ENCODE measurements at regions not wholly inside any gene's neighbourhood (a gene's known extent, or its start where the extent isn't known, plus 50 kb on each side); places are given as distances from the start of the nearest gene placed in this dataset.

GRCh38 chr1:118271883-118272282 is 86.9 kb upstream of the SPAG17 start:
- Histone ChIP-seq H3K4me1 (no peaks in the 10 kb centered on the region), H3K27ac (no peak overlapping the region), H3K9me3 (no peaks in the 10 kb centered on the region), H3K27me3 (no peaks in the 10 kb centered on the region), H3K36me3 (no peaks in the 10 kb centered on the region), H3K4me3 (no peak overlapping the region)
- intact Hi-C loops (cut with DNase I; ENCODE audit: low total_unique reads) (no loop called here), in situ Hi-C loops (cut with MboI; ENCODE audit: low pct_ligation_motif_present in 1 of 4, low pct_unique_long_range_greater_than_20kb in 1 of 4, low sequenced_read_pairs in 3 of 4) (no loop called here)
- TF ChIP-seq EP300 (IDR thresholded peaks at IDR 0.05; ENCODE audit: low read depth), result no peak
- TF ChIP-seq POLR2A (IDR thresholded peaks at IDR 0.05), result no peak
- TF ChIP-seq POLR2AphosphoS5 (IDR thresholded peaks at IDR 0.05), result no peak
- TF ChIP-seq CTCF (IDR thresholded peaks at IDR 0.05), result no peak
- WGBS, 2 donors (ENCODE audit: low coverage in 1 of 2), result 80 to 100% methylated on average over 1 to 3 of the region's 3 CpGs
- DNase-seq, result no peak

GRCh38 chr1:118269598-118269997 is 84.6 kb upstream of the SPAG17 start:
- Histone ChIP-seq H3K4me1 (no peaks in the 10 kb centered on the region), H3K4me3 (no peak overlapping the region), H3K9me3 (no peaks in the 10 kb centered on the region), H3K36me3 (no peaks in the 10 kb centered on the region), H3K27me3 (no peaks in the 10 kb centered on the region), H3K27ac (no peak overlapping the region)
- intact Hi-C loops (cut with DNase I; ENCODE audit: low total_unique reads), result no loop called here
- DNase-seq, result no peak
- in situ Hi-C loops (cut with MboI; ENCODE audit: low pct_ligation_motif_present in 1 of 4, low pct_unique_long_range_greater_than_20kb in 1 of 4, low sequenced_read_pairs in 3 of 4), result no loop called here
- TF ChIP-seq EP300 (IDR thresholded peaks at IDR 0.05; ENCODE audit: low read depth), result no peak
- no peak for TF ChIP-seq POLR2AphosphoS5 (IDR thresholded peaks at IDR 0.05)
- TF ChIP-seq CTCF (IDR thresholded peaks at IDR 0.05), result no peak
- no peak for TF ChIP-seq POLR2A (IDR thresholded peaks at IDR 0.05)
- 33 to 67% methylated on average over 1 to 2 of the region's 2 CpGs for WGBS, 2 donors (ENCODE audit: low coverage in 1 of 2)

- no peaks in the 10 kb centered on the region for H3K27me3 ChIP-seq
- H3K36me3 ChIP-seq, result no peaks in the 10 kb centered on the region
- intact Hi-C loops (cut with DNase I; ENCODE audit: low total_unique reads), result no loop called here
- H3K9me3 ChIP-seq, result no peaks in the 10 kb centered on the region
- no peak overlapping the region for H3K4me3 ChIP-seq
- in situ Hi-C loops (cut with MboI; ENCODE audit: low pct_ligation_motif_present in 1 of 4, low pct_unique_long_range_greater_than_20kb in 1 of 4, low sequenced_read_pairs in 3 of 4), result no loop called here
- 82 to 84% methylated on average over 3 of the region's 3 CpGs for WGBS, 2 donors (ENCODE audit: low coverage in 1 of 2)
- no peak overlapping the region for H3K27ac ChIP-seq
- no peak for DNase-seq
- TF ChIP-seq POLR2A (IDR thresholded peaks at IDR 0.05) (no peak), EP300 (IDR thresholded peaks at IDR 0.05; ENCODE audit: low read depth) (no peak), POLR2AphosphoS5 (IDR thresholded peaks at IDR 0.05) (no peak), CTCF (IDR thresholded peaks at IDR 0.05) (no peak)
- H3K4me1 ChIP-seq, result no peaks in the 10 kb centered on the region
Measured at GRCh38 chr1:118266436-118266835, 81.4 kb upstream of the SPAG17 start.

GRCh38 chr1:118264343-118264742 is 79.3 kb upstream of the SPAG17 start:
- no peaks in the 10 kb centered on the region for H3K36me3 ChIP-seq
- in situ Hi-C loops (cut with MboI; ENCODE audit: low pct_ligation_motif_present in 1 of 4, low pct_unique_long_range_greater_than_20kb in 1 of 4, low sequenced_read_pairs in 3 of 4), result no loop called here
- H3K27ac ChIP-seq, result no peak overlapping the region
- no peak overlapping the region for H3K4me3 ChIP-seq
- no peak for DNase-seq
- H3K27me3 ChIP-seq, result no peaks in the 10 kb centered on the region
- TF ChIP-seq CTCF (IDR thresholded peaks at IDR 0.05), result no peak
- no peak for TF ChIP-seq POLR2AphosphoS5 (IDR thresholded peaks at IDR 0.05)
- no peaks in the 10 kb centered on the region for H3K9me3 ChIP-seq
- WGBS, 2 donors (ENCODE audit: low coverage in 1 of 2), result 72 to 75% methylated on average over 3 of the region's 3 CpGs
- intact Hi-C loops (cut with DNase I; ENCODE audit: low total_unique reads), result no loop called here
- no peaks in the 10 kb centered on the region for H3K4me1 ChIP-seq

All from transverse colon (tissue), 4 donors.